ENCODE measurements at regions not wholly inside any gene's neighbourhood (a gene's known extent, or its start where the extent isn't known, plus 50 kb on each side); places are given as distances from the start of the nearest gene placed in this dataset.

- DNase-seq: no peak
Observed at GRCh38 chr3:8205881-8206280, 295.7 kb upstream of the LMCD1 start.

- DNase-seq: no peak
Observed at GRCh38 chr3:8206971-8207617, 294.5 kb upstream of the LMCD1 start.

- no peak for DNase-seq
Observed at GRCh38 chr3:8210882-8211341, 290.7 kb upstream of the LMCD1 start.

GRCh38 chr3:8212794-8213193 is 288.8 kb upstream of the LMCD1 start:
- DNase-seq: no peak

GRCh38 chr3:8213286-8213685 is 288.3 kb upstream of the LMCD1 start:
- no peak for DNase-seq

- DNase-seq: no peak
Observed at GRCh38 chr3:8215821-8216220, 285.8 kb upstream of the LMCD1 start.

- no peak for DNase-seq
Observed at GRCh38 chr3:8218353-8218940, 283.2 kb upstream of the LMCD1 start.

GRCh38 chr3:8220291-8220690 is 281.3 kb upstream of the LMCD1 start:
- no peak for DNase-seq

- no peak for DNase-seq
Observed at GRCh38 chr3:8223766-8224165, 277.9 kb upstream of the LMCD1 start.

GRCh38 chr3:8224941-8225340 is 276.7 kb upstream of the LMCD1 start:
- no peak for DNase-seq

- DNase-seq: no peak
Observed at GRCh38 chr3:8233938-8234337, 267.7 kb upstream of the LMCD1 start.

GRCh38 chr3:8236264-8236663 is 265.4 kb upstream of the LMCD1 start:
- DNase-seq: no peak

GRCh38 chr3:8237893-8238292 is 263.7 kb upstream of the LMCD1 start:
- no peak for DNase-seq

GRCh38 chr3:8238432-8238831 is 263.2 kb upstream of the LMCD1 start:
- DNase-seq: no peak

GRCh38 chr3:8239095-8239494 is 262.5 kb upstream of the LMCD1 start:
- DNase-seq: no peak

GRCh38 chr3:8239718-8240695 is 261.6 kb upstream of the LMCD1 start:
- no peak for DNase-seq

- DNase-seq: no peak
Observed at GRCh38 chr3:8246070-8246469, 255.6 kb upstream of the LMCD1 start.

GRCh38 chr3:8253201-8253600 is 248.4 kb upstream of the LMCD1 start:
- DNase-seq: no peak

- no peak for DNase-seq
Observed at GRCh38 chr3:8254489-8254888, 247.1 kb upstream of the LMCD1 start.

- DNase-seq: no peak
Observed at GRCh38 chr3:8255725-8256124, 245.9 kb upstream of the LMCD1 start.

- no peak for DNase-seq
Observed at GRCh38 chr3:8256441-8257071, 245.1 kb upstream of the LMCD1 start.

GRCh38 chr3:8261018-8261417 is 240.6 kb upstream of the LMCD1 start:
- DNase-seq: no peak

GRCh38 chr3:8266730-8267131 is 234.9 kb upstream of the LMCD1 start:
- DNase-seq: no peak
